ENCODE measurements at regions not wholly inside any gene's neighbourhood (a gene's known extent, or its start where the extent isn't known, plus 50 kb on each side); places are given as distances from the start of the nearest gene placed in this dataset.

- WGBS, 2 experiments (ENCODE audit: extremely low coverage in 2 of 2, insufficient read length in 1 of 2) = 44% methylated on average over 2 of the region's 4 CpGs; no CpG with 5 or more reads in 1 of the 2 experiments
- Histone ChIP-seq H3K4me2 (ENCODE audit: low read depth, low read length) (no peak overlapping the region), H3K9me3 (ENCODE audit: control insufficient read depth, insufficient read depth, low read length) (no peaks in the 10 kb centered on the region), H2AFZ (replicated peaks; ENCODE audit: low read length, poor library complexity) (no peak overlapping the region), H4K5ac (ENCODE audit: low read depth, low read length) (no peak overlapping the region), H3K23ac (ENCODE audit: low read depth, low read length) (no peak overlapping the region), H3K4me3 (ENCODE audit: insufficient read depth, low read depth, low read length) (no peak overlapping the region), H3K4me1 (ENCODE audit: control insufficient read depth, insufficient read depth, low read length) (no peaks in the 10 kb centered on the region), H4K91ac (ENCODE audit: insufficient read depth, low read depth, low read length) (no peak overlapping the region), H4K8ac (ENCODE audit: low read depth in 2 of 2, low read length in 2 of 2) (no peak overlapping the region), H2BK5ac (ENCODE audit: low read depth, low read length, poor library complexity, severe bottlenecking) (no peak overlapping the region), H3K56ac (ENCODE audit: extremely low read depth, insufficient read depth, low read length) (no peak overlapping the region), H2AK9ac (replicated peaks; ENCODE audit: low read depth, low read length, poor library complexity) (no peak overlapping the region), H3K79me1 (ENCODE audit: low read depth in 1 of 2, low read length in 2 of 2) (no peaks in the 10 kb centered on the region), H3K27me3 (ENCODE audit: control insufficient read depth, insufficient read depth, low read length) (no peaks in the 10 kb centered on the region; the same call in 1 of the 2 replicates), H3K9ac (ENCODE audit: low read depth, low read length) (no peak overlapping the region), H2BK15ac (ENCODE audit: low read depth, low read length) (no peak overlapping the region), H3K36me3 (ENCODE audit: control insufficient read depth, insufficient read depth, low read length) (no peaks in the 10 kb centered on the region), H3K4ac (ENCODE audit: low read depth, low read length) (no peak overlapping the region), H3K27ac (ENCODE audit: insufficient read depth, low read length) (no peak overlapping the region), H2AK5ac (ENCODE audit: low read depth, low read length) (no peak overlapping the region), H2BK120ac (ENCODE audit: low read depth, low read length) (no peak overlapping the region), H3K18ac (ENCODE audit: low read depth, low read length) (no peak overlapping the region), H3K14ac (replicated peaks; ENCODE audit: low read depth, low read length) (no peak overlapping the region), H3K9me1 (ENCODE audit: insufficient read depth, low read length) (no peaks in the 10 kb centered on the region; the same call in 1 of the 2 replicates), H4K20me1 (ENCODE audit: insufficient read depth, low read length) (no peaks in the 10 kb centered on the region), H2BK20ac (ENCODE audit: low read depth, low read length) (no peak overlapping the region)
- ChIA-PET POLR2A (ENCODE audit: unreplicated experiment) (no interaction called here), CTCF (no interaction called here)
- BruUV-seq (replicated peaks) = no TSS peak
- dilution Hi-C loops (cut with HindIII; ENCODE audit: low sequenced_read_pairs, unreplicated experiment) (no loop called here), intact Hi-C loops (cut with micrococcal nuclease) (no loop called here), in situ Hi-C loops (cut with MboI; ENCODE audit: low sequenced_read_pairs) (no loop called here)
- ATAC-seq (ENCODE audit: low read depth) (no peak), DNase-seq (no peak)
- no peak for TF ChIP-seq BHLHE40 (IDR thresholded peaks at IDR 0.05; ENCODE audit: low read depth, low read length)
- no peak for TF ChIP-seq MAFK (IDR thresholded peaks at IDR 0.05; ENCODE audit: low read depth, low read length)
- TF ChIP-seq USF2 (IDR thresholded peaks at IDR 0.05; ENCODE audit: low read depth, low read length) = no peak
- no peak for TF ChIP-seq ELK1 (IDR thresholded peaks at IDR 0.05; ENCODE audit: borderline replicate concordance, low read depth, low read length)
- no peak for TF ChIP-seq CHD1 (IDR thresholded peaks at IDR 0.05; ENCODE audit: low read depth, low read length)
- no peak for TF ChIP-seq CTCF (conservative IDR thresholded peaks at IDR 0.05; ENCODE audit: low read depth, low read length)
- TF ChIP-seq NFE2L2 (IDR thresholded peaks at IDR 0.05; ENCODE audit: low read depth, low read length) = no peak
- TF ChIP-seq RFX5 (IDR thresholded peaks at IDR 0.05; ENCODE audit: low read depth, low read length) = no peak
- TF ChIP-seq MAZ (IDR thresholded peaks at IDR 0.05; ENCODE audit: borderline replicate concordance, low read depth, low read length) = no peak
- no peak for TF ChIP-seq SMC3 (IDR thresholded peaks at IDR 0.05; ENCODE audit: low read depth, low read length)
- no peak for TF ChIP-seq RAD21 (IDR thresholded peaks at IDR 0.05; ENCODE audit: low read length)
- TF ChIP-seq FOS (IDR thresholded peaks at IDR 0.05; ENCODE audit: low read depth, low read length) = no peak
- no peak for TF ChIP-seq POLR2A (IDR thresholded peaks at IDR 0.05; ENCODE audit: low read depth, low read length)
- no peak for TF ChIP-seq MXI1 (IDR thresholded peaks at IDR 0.05; ENCODE audit: borderline replicate concordance, low read depth, low read length)
- TF ChIP-seq RCOR1 (IDR thresholded peaks at IDR 0.05; ENCODE audit: insufficient replicate concordance, low read length) = no peak
- TF ChIP-seq CEBPB (IDR thresholded peaks at IDR 0.05; ENCODE audit: low read depth, low read length) = no peak
These were observed 99.9 kb downstream of the CHST1 start for GRCh38 chr11:45565446-45565988.

All from IMR-90 (cell line).